GM12801 (cell line): ENCODE measurements at regions not wholly inside any gene's neighbourhood (a gene's known extent, or its start where the extent isn't known, plus 50 kb on each side); places are given as distances from the start of the nearest gene placed in this dataset.

Source experiments
- CTCF ChIP-seq: IDR thresholded peaks from one replicate; pipeline ENCODE4 v1.5.1; 2011; ENCODE audit warnings: control low read depth; ENCODE audit not compliant: insufficient read length; ENCODE audit errors: extremely low read depth

DNA sequence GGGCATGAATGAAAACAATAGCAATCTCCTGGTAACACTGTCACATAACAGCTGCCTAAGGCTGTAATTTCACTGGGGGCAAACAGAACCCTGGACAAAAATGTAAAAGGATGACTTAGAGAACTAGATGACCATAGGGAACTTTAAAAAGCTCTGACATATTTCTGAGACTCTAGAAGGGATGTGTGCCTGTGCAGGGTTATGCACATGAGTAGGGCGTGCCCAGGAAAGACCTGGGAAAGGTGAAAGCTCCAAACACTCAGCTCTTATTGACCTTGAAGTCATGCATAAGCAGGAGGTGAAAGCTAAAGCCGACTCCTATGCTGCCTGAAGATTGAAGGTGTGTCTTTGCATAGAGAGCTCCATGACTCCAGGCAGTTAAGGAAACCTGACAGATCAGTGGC is 118.4 kb upstream of the BTBD3 start:
- no peak for TF ChIP-seq CTCF

GRCh38 chr20:11807054-11808048 is 110.3 kb upstream of the BTBD3 start:
- TF ChIP-seq CTCF = no peak

GRCh38 chr20:11808841-11809240 is 108.9 kb upstream of the BTBD3 start:
- TF ChIP-seq CTCF = no peak

DNA sequence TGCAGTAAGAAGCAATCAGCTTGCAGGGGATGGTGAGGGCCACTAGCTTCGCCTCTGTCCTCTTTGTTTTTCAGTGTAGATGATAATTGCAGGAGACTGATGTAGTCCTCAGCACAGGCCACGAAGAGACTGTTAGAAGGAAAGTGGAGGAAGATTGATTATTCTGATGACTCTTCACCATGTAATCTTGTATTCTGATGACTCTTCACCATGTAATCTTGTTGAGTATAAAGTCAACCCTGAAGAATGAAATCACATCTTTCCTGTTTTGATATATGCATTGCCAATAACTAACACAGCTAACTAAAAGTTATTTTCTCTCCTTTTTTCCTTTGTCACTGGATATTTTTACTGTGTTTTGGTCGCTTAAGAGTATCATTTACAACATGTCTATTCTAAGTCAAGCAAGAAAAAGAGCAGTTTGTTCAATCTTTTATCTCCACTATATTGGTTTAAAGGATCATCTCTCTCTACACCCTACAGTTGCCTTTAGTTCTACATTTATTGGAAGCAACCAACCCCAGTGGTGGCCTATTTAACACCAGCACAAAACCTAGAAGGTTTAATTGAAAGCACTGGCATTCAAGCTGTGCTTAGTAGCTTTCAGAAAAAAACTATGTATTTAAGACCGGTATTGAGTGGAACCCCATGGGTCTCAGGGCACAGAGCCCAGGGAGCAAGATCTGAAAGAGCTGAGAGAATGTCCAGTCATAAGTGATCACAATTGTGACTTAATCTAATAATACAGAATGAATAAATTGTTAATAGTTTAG is 107.2 kb upstream of the BTBD3 start:
- no peak for TF ChIP-seq CTCF

DNA sequence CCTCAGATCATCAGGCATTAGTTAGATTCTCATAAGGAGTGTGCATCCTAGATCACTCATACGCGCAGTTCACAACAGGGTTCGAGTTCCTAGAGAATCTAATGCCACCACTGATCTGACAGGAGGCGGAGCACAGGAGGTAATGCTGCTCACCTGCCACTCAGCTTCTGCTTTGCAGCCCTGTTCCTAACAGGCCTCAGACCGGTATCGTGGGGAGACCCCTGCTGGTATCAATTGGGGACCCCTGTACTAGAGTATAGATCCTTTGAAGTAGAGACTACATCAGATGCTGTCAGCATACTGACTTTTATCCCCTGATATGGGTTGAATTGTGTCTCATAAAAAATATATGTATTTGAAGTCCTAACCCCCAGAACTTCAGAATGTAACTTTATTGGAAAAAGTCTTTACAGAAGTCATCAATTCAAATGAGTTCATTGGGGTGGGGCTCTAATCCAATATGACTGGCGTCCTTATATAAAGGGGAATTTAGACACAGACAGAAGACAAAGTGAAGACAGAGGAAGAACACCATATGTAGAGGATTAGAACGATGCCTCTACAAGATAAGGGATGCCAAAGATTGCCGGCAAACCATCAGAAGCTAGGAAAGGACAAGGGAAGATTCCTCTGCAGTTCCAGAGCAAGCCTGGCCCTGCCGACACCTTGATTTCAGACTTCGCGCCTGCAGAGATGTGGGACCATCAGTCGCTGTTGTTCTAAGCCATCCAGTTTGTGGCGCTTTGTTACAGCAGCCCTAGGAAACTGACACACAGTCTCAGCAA is 104.4 kb upstream of the BTBD3 start:
- TF ChIP-seq CTCF = no peak

DNA sequence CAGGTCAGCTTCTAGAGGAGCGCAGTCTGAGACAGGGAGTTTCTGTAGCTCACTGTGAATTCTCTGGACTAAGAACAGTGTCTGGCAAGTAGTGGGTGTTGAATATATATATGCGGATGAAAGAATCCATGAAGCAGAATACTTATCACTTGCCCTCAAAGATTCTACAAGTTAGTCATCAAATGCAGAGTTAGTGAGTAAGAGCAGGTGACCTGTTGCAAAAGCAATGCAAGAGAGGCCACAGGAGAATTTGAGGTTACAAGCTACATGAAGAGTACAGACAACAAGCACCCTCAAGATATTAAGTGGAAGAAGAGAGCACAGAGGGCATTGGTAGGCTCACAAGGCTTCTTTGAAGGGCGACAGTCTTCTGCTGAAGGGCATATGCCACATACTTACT is 103.4 kb upstream of the BTBD3 start:
- TF ChIP-seq CTCF = no peak

GRCh38 chr20:11820838-11821237 is 96.9 kb upstream of the BTBD3 start:
- TF ChIP-seq CTCF = no peak
